ENCODE measurements at regions not wholly inside any gene's neighbourhood (a gene's known extent, or its start where the extent isn't known, plus 50 kb on each side); places are given as distances from the start of the nearest gene placed in this dataset.

- DNase-seq (ENCODE audit: low read depth), result no peak
These were observed 218.4 kb upstream of the TMEM161B start for GRCh38 chr5:88487066-88487465.

GRCh38 chr5:88486431-88486830 is 217.8 kb upstream of the TMEM161B start:
- no peak for DNase-seq (ENCODE audit: low read depth)

- no peak for DNase-seq (ENCODE audit: low read depth)
These were observed 216.9 kb upstream of the TMEM161B start for GRCh38 chr5:88485531-88485930.

DNA sequence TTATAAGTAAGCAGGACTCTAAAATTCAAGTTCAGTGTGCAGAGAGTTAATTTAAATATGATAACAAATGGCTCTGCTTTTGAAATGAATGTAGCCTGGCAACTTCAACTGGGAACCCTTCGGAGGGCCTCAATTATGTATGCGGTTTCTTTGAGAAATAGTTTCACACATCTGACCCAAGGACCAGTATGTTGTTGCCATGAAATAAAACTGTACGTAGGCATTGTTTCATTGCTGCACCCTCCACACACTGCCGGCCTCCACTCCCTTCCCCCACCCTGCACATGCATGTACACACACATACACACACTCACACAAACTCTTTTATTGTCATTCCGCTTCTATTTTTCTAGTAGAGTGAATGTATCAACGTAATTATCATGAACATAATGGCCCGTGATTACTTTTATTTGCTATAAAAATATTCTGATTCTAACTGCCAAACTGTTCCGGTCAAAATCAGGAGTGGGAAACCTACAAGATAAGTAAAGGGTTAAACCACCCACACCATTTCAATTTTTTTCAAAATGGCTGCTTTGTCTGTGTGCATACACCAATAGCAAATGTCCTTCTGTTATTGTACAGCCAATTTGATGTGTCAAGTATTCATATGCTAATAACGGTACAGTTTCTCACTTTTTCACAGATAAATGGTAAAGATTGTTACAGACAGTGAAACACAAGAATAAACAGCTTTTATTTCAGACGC is 215.5 kb upstream of the TMEM161B start:
- DNase-seq (ENCODE audit: low read depth), result no peak

DNA sequence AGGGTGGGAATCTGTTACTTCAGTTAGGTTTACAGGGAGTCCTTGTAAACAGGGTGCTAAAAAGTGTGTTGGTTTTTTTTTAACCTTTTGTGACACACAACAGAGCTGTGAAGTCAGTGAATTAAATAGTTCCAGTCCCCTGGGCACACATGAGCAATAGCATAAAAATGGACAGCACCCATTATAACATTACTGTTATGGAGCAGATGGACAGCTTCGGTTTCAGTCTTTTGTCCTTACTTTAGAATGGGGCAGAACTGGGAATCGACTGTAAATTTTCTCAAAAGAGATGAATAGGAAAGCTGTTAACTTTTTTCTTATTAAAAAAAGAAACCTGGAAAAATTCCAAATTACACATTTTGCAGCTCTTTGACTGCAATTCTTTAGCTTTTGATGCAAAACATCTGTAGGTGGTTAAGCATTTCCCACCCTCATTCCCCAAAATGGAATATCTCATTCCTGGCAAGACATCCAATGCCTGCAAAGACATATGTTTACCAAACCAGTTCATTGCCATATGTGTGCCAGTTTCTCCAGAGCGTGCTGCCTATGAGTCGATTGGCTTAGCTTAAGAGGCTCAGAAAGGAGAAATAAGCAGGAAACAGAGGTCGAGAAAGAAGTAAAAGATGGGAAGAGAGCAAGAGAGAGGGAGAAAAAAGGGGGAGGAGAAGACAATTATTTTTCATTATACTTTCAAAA is 212.3 kb upstream of the TMEM161B start:
- no peak for DNase-seq (ENCODE audit: low read depth)

DNA sequence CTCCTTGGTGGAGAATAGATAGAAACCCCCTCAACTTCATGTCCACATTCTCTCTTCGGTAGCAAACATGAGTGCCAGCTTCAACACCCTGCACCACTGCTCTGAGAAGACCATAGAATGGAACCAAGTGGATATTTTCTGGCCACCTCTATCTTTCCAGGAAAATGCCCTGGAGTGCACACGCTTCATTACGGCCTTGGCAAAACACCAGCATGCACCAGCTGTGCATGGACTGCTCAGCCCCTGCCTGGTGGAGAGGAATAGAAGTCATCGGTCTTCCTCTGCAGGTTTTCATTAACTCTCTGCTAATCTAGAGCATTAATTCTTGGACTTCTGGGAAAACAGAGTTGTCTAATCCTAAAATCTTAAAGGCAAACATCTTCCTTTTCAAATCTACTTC is 211.6 kb upstream of the TMEM161B start:
- no peak for DNase-seq (ENCODE audit: low read depth)

DNA sequence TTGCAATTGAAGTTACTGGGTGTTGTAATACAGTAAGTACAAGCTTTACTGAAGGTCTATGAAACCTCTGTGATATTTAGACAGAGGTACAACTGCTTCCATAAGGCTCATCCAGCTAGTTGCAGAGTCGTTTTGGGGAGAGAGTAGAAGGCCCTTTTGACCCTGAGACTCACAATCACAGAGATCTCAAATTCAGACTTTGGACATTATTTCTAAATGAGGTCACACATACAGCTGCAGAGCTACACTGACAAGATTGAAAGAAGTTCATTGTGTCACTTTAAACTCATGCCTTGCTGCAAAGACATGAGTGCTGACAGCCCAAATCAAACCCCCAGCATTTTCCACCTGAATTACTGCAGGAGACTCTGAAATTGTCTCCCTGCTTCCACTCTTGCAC is 205.9 kb upstream of the TMEM161B start:
- no peak for DNase-seq (ENCODE audit: low read depth)

DNA sequence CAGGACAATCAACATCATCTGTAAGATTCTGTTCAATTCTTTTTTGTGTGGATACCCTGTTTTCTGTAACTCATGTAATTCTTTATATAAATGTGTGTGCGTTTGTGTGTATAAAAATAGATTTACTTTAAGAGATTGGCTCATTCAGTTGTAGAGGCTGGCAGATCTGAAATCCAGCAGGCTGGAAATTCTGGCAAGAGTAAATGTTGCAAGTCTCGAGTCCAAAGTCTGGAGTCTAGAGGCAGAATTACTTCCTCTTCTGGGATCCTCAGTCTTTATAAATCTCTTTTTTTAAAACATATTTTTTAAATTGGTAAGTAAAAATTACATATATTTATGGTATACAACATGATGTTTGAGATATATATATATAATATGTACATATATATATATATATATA is 202.1 kb upstream of the TMEM161B start:
- DNase-seq (ENCODE audit: low read depth), result no peak

DNA sequence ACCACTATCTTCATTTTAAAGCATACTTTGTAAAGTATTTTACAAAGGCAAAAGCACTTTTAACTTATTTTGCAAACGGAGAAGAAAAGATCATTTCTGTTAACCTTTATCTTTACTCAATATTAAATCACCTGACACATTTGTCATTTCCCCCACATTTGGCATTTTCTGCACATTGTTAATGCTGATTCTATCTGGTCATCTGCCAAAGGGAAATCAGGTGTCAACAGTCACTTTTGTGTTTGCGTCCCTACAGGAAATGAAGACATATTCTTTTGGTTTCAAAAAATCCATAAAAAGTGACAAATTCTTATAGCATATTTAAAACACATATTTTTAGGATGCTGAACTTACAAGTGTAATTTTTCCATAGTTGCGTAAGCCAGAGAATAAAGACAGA is 191.3 kb upstream of the TMEM161B start:
- DNase-seq (ENCODE audit: low read depth), result no peak

DNA sequence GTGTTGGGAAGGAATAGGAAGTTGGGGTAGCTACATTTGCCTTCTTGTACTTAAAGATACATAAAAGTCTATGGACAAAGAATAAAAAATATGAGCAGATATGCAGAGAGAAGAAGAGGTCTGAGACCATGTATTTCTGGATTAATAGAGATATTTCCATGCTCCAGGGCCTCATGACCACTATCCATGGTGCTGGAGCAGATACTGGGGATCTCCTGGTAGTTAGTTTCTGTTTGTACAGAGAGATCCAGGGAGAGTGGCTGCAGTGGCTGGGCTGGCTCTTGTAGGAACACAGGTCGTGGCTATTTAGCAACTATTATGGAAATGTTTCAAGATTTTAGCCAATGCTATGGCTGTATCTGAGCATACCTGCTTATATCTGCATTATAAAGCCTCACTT is 184.2 kb upstream of the TMEM161B start:
- no peak for DNase-seq (ENCODE audit: low read depth)

GRCh38 chr5:88450239-88450638 is 181.6 kb upstream of the TMEM161B start:
- no peak for DNase-seq (ENCODE audit: low read depth)

GRCh38 chr5:88438006-88438405 is 169.4 kb upstream of the TMEM161B start:
- peak; percentile 29 for DNase-seq (ENCODE audit: low read depth)

DNA sequence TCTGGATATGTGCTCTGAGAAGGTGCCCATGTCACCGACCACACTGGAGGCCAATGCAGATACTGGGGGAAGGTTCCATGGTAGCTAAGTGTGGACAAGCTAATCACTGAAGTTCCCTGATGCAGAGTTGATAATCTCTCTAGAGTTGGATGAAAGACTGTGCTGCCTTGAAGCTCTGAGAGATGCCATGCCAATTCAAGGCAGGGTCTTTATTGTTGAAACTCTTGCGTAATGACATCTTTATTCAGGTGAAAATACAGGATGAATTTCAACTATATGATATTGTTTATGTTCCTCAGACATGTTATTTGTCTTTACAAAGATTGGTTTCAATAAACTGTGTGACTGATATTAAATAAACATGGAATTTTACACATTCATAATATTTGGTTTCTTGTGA is 167.6 kb upstream of the TMEM161B start:
- no peak for DNase-seq (ENCODE audit: low read depth)

DNA sequence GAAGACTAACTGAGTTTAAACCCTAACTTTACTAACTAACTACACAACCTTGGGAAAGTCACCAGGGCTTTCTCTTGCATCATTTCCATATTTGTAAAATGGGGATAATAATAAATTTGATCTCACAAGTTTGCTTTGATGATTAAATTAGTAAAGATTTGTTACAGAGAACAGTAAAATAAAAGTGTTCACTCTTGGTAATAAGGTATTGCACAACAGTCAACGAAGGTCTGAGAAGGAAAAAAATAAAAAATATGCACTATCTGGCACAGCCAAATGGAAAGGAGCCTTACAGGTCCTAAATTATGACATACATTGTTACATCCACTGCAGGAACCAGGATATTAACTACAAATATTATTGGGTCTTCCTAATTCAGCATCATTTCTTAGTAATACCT is 160.0 kb upstream of the TMEM161B start:
- no peak for DNase-seq (ENCODE audit: low read depth)

DNA sequence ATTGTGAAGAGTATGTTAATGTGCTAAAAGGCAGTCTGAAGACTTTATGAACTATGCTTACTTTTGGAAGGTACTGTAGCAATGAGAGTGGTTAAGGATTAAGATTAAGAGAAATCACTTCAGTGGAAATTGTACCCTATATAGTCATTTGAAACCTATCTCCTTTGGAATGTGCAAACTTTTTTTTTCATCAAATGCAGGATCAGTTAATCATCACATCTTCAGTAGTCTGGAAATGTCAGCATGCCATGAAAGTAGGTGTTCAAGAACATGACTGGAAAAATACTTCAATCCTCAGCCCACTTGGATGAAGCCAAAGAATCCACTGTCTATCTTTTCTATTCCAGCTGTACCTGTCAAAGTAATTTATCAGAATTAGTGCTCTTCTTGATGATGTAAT is 157.8 kb upstream of the TMEM161B start:
- no peak for DNase-seq (ENCODE audit: low read depth)

- no peak for DNase-seq (ENCODE audit: low read depth)
These were observed 156.5 kb upstream of the TMEM161B start for GRCh38 chr5:88425124-88425523.

DNA sequence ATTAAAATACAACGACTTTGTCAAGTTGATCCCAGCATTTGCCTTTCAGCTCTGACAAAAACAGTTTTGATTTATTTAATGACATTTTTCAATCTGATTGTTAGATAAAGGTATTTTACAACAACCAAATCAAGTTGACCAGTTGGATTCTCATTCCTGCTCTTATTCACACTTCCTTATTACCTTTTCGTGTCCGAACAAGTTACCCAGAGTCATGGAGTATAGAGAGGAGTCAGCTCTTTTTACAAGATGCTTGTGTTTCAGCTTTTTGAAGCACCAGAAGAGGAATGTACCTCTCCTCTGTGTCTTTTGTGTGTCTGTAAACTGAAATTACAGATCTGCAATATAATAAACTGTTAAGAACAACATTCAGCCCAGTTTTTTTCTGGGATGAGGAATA is 151.3 kb upstream of the TMEM161B start:
- DNase-seq (ENCODE audit: low read depth), result no peak

DNA sequence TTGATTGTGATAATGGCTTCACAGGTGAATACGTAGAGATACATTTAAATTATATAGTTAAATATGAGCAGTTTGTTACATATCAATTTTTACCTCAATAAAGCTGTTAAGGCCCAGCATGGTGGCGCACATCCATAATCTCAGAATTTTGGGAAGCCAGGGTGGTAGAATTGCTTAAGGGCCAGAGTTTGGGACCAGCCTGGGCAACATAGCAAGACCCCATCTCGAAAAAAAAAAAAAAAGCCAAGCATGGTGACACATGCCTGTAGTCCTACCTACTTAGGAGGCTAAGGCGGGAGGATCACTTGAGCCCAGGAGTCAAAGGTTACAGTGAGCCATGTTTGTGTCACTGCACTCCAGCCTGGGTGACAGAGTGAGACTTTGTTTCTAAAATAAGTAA is 138.7 kb upstream of the TMEM161B start:
- DNase-seq (ENCODE audit: low read depth), result no peak

- DNase-seq (ENCODE audit: low read depth), result no peak
These were observed 137.1 kb upstream of the TMEM161B start for GRCh38 chr5:88405783-88406182.

GRCh38 chr5:88404405-88404804 is 135.8 kb upstream of the TMEM161B start:
- DNase-seq (ENCODE audit: low read depth), result no peak

- DNase-seq (ENCODE audit: low read depth), result no peak
These were observed 133.0 kb upstream of the TMEM161B start for GRCh38 chr5:88401686-88402085.

DNA sequence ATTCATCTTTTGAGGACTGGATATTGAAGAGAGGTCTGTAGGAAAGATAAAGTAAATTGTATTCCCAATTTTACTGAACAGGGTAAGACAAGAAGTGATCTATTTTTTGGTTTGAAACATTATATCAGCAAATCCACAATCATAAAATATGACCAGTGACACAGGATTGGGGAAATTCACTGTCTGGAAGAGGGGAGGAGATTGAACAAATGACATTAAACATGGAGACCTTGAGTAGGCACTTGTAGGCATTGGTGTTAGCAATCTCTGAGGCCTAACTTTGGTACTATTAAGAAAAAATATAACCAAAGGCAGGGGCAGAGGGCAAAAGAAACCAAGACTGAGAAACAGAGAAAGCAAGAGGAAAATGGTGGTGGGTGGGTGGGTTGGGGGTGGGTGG is 132.6 kb upstream of the TMEM161B start:
- DNase-seq (ENCODE audit: low read depth), result no peak

DNA sequence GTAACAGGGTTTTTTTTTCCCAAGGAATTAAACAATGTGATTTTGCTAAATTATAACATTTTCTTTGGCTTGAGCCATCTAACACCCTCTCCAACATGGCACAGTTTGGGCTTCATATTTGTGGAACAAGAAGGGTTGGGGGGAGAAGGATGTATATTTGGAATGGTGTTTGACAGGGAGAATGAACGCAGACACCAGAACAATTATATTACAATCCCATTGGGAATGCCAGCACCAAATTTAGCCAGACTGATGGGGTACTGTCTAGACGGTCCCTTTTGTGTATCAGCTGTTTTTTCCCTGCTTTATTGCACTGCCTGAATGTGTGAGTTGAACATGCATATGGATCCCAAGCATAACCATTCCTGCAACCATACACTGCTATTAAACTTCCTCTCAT is 130.9 kb upstream of the TMEM161B start:
- no peak for DNase-seq (ENCODE audit: low read depth)

GRCh38 chr5:88398316-88398715 is 129.7 kb upstream of the TMEM161B start:
- DNase-seq (ENCODE audit: low read depth), result peak; percentile 2
